Hepatocyte (in vitro differentiated cells): ENCODE measurements at regions not wholly inside any gene's neighbourhood (a gene's known extent, or its start where the extent isn't known, plus 50 kb on each side); places are given as distances from the start of the nearest gene placed in this dataset.

Source experiments
- DNase-seq: peaks from one replicate; pipeline ENCODE4 v3.0.0-alpha.2; 2016; ENCODE audit warnings: low spot score
- H2AFZ ChIP-seq: fragments of 200-600 bp; sonication (generic); 2 replicates; pipeline ENCODE4 v1.6.0; 2016; ENCODE audit warnings: antibody characterized with exemption, mild to moderate bottlenecking
- H3K27ac ChIP-seq: fragments of 200-600 bp; sonication (generic); 2 replicates; pipeline ENCODE4 v1.5.1; 2016; ENCODE audit warnings: mild to moderate bottlenecking
- H3K27me3 ChIP-seq: fragments of 200-600 bp; sonication (generic); 2 replicates; pipeline ENCODE4 v1.6.1; 2016
- H3K36me3 ChIP-seq: fragments of 200-600 bp; sonication (generic); replicated peaks from 2 replicates; pipeline ENCODE4 v1.5.1; 2016; ENCODE audit warnings: low read depth; ENCODE audit not compliant: insufficient read depth
- H3K4me1 ChIP-seq: fragments of 200-600 bp; sonication (generic); 2 replicates; pipeline ENCODE4 v1.5.1; 2016; ENCODE audit warnings: mild to moderate bottlenecking, moderate library complexity; ENCODE audit not compliant: insufficient read depth
- H3K4me2 ChIP-seq: fragments of 200-600 bp; sonication (generic); 2 replicates; pipeline ENCODE4 v1.6.0; 2016
- H3K4me3 ChIP-seq: fragments of 200-600 bp; sonication (generic); 2 replicates; pipeline ENCODE4 v1.5.1; 2016; ENCODE audit warnings: mild to moderate bottlenecking
- H3K79me2 ChIP-seq: fragments of 200-600 bp; sonication (generic); 2 replicates; pipeline ENCODE4 v1.6.0; 2017; ENCODE audit warnings: mild to moderate bottlenecking
- H3K9me2 ChIP-seq: fragments of 200-600 bp; sonication (generic); replicated peaks from 2 replicates; pipeline ENCODE4 v1.6.0; 2017; ENCODE audit warnings: mild to moderate bottlenecking; ENCODE audit not compliant: insufficient read depth
- H3K9me3 ChIP-seq: fragments of 200-600 bp; sonication (generic); 2 replicates; pipeline ENCODE4 v1.5.1; 2016; ENCODE audit warnings: low read depth, mild to moderate bottlenecking
- H4K20me1 ChIP-seq: fragments of 200-600 bp; sonication (generic); 2 replicates; pipeline ENCODE4 v1.6.0; 2016; ENCODE audit warnings: mild to moderate bottlenecking; ENCODE audit not compliant: insufficient read depth, poor library complexity, severe bottlenecking
- EZH2 ChIP-seq: fragments of 200-600 bp; sonication (generic); IDR thresholded peaks from 2 replicates; pipeline ENCODE4 v1.6.1; 2016; ENCODE audit warnings: antibody characterized with exemption, mild to moderate bottlenecking, borderline replicate concordance
- EZH2phosphoT487 ChIP-seq: fragments of 200-600 bp; sonication (generic); IDR thresholded peaks from one replicate; pipeline ENCODE4 v1.6.1; 2018; ENCODE audit warnings: antibody characterized with exemption, mild to moderate bottlenecking, low read depth, moderate library complexity; ENCODE audit not compliant: unreplicated experiment, severe bottlenecking
- WGBS: methylation state at CpG from one replicate; pipeline ENCODE4 v1.1.6; 2016; ENCODE audit warnings: low lambda C conversion rate; ENCODE audit errors: missing lambda C conversion rate; 5-methylcytosine and 5-hydroxymethylcytosine counted together
- TF ChIP-seq, protein P1 (sequence below): fragments of 200-600 bp; sonication (generic); IDR thresholded peaks from 2 replicates; pipeline ENCODE4 v1.5.1; 2016; ENCODE audit warnings: antibody characterized with exemption, mild to moderate bottlenecking; ENCODE audit not compliant: poor library complexity

DNA sequence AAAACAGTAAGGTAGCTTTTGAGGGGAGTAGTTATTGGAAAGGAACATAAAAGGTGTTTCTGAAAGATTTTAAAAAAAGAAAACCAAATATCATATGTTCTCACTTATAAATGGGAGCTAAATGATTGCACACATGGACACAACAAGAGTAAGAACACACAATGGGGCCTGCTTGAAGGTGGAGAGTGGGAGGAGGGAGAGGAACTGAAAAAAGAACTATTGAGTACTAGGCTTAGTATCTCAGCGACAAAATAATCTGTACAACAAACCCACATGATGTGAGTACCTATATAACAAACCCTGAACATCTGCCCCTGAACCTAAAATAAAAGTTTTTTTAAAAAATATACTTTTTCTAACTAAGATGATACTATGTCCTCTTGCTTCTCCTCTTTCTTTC is 138.3 kb downstream of the CGGBP1 start:
- Histone ChIP-seq H3K4me2 (no peak overlapping the region), H4K20me1 (no peaks in the 10 kb centered on the region), H3K36me3 (no peaks in the 10 kb centered on the region), H3K4me1 (no peaks in the 10 kb centered on the region), H3K9me2 (no peaks in the 10 kb centered on the region), H3K27ac (no peak overlapping the region), H3K4me3 (no peak overlapping the region), H3K9me3 (no peaks in the 10 kb centered on the region), H3K27me3 (no peaks in the 10 kb centered on the region), H3K79me2 (no peaks in the 10 kb centered on the region), H2AFZ (no peak overlapping the region)
- no peak for DNase-seq
- no peak for TF ChIP-seq EZH2
- no peak for TF ChIP-seq EZH2phosphoT487
- TF ChIP-seq, protein P1, sequence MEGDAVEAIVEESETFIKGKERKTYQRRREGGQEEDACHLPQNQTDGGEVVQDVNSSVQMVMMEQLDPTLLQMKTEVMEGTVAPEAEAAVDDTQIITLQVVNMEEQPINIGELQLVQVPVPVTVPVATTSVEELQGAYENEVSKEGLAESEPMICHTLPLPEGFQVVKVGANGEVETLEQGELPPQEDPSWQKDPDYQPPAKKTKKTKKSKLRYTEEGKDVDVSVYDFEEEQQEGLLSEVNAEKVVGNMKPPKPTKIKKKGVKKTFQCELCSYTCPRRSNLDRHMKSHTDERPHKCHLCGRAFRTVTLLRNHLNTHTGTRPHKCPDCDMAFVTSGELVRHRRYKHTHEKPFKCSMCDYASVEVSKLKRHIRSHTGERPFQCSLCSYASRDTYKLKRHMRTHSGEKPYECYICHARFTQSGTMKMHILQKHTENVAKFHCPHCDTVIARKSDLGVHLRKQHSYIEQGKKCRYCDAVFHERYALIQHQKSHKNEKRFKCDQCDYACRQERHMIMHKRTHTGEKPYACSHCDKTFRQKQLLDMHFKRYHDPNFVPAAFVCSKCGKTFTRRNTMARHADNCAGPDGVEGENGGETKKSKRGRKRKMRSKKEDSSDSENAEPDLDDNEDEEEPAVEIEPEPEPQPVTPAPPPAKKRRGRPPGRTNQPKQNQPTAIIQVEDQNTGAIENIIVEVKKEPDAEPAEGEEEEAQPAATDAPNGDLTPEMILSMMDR: no peak
- WGBS: 75% methylated on average over 1 of the region's 1 CpG

DNA sequence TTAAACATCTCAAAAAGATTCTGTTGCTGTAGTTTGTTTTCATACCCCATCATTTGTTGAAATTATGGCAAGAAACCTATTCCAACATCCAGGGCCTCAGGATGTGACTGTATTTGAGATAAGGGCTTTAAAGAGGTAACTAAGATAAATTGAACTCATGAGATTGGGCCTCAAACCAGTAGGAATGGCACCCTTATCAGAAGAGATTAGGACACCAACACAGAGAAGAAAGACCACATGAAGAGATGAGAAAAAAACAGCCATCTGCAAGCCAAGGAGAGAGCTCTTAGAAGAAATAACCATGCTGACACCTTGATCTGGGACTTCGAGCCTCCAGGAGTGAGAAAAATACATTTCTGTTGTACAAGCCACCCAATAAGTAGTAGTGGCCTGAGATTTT is 157.7 kb downstream of the CGGBP1 start:
- DNase-seq: no peak
- H3K4me1 ChIP-seq: no peaks in the 10 kb centered on the region
- no peak overlapping the region for H3K4me2 ChIP-seq
- TF ChIP-seq, protein P1: no peak
- TF ChIP-seq EZH2 (no peak), EZH2phosphoT487 (no peak)
- H4K20me1 ChIP-seq: no peaks in the 10 kb centered on the region
- no peaks in the 10 kb centered on the region for H3K27me3 ChIP-seq
- no peaks in the 10 kb centered on the region for H3K36me3 ChIP-seq
- WGBS: 43% methylated on average over 1 of the region's 1 CpG
- H3K9me2 ChIP-seq: no peaks in the 10 kb centered on the region
- H3K27ac ChIP-seq: no peak overlapping the region
- H2AFZ ChIP-seq: no peak overlapping the region
- no peaks in the 10 kb centered on the region for H3K9me3 ChIP-seq
- no peak overlapping the region for H3K4me3 ChIP-seq
- H3K79me2 ChIP-seq: no peaks in the 10 kb centered on the region

DNA sequence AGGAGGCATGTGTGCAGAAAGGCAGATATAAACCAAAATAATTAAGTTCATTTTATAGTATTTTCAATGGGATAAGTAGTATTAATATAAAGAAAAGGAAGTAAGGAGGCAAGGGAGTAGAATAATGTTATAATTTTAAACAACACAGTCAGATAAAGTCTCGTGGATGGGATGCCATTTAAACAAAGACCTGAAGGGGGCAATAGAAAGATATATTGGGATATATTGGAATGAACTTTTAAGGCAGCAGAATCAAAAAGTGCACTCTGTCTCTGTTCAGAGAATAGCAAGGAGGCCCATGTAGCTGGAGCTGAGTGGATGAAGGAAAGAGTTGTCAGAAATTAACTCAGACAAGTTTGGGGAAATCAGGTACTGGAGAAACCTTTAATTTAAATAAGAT is 158.7 kb downstream of the CGGBP1 start:
- H4K20me1 ChIP-seq: no peaks in the 10 kb centered on the region
- no peak overlapping the region for H3K4me2 ChIP-seq
- no peaks in the 10 kb centered on the region for H3K36me3 ChIP-seq
- no peaks in the 10 kb centered on the region for H3K4me1 ChIP-seq
- H3K9me3 ChIP-seq: no peaks in the 10 kb centered on the region
- H3K27ac ChIP-seq: no peak overlapping the region
- H3K27me3 ChIP-seq: no peaks in the 10 kb centered on the region
- TF ChIP-seq EZH2phosphoT487 (no peak), EZH2 (no peak)
- TF ChIP-seq, protein P1: peak; percentile 3
- 23% methylated on average over 1 of the region's 1 CpG for WGBS
- H2AFZ ChIP-seq: no peak overlapping the region
- DNase-seq: peak; percentile 6
- H3K79me2 ChIP-seq: no peaks in the 10 kb centered on the region
- no peak overlapping the region for H3K4me3 ChIP-seq
- H3K9me2 ChIP-seq: no peaks in the 10 kb centered on the region

DNA sequence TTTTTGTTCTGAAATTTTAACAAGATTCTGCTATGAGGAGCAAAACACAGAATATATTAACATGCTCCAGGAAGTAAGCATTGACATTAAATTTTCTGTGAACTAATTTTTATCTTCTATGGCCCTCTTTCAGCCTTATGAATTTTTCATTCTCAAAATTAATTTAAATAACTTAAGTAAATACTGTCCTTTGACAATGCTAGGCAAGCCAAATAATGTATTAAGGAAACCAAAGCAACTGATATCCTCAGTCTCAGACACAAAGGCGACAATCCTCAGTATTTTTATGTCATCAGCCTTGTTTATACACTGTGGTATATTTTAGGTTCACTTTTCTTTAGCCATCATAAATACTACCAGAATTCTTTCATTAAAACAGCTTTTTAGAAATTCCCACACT is 159.8 kb downstream of the CGGBP1 start:
- no peak for TF ChIP-seq EZH2
- no peak for TF ChIP-seq EZH2phosphoT487
- TF ChIP-seq, protein P1: no peak

More for the DNA sequence above, 159.8 kb downstream of the CGGBP1 start:
- H3K9me3 ChIP-seq: no peaks in the 10 kb centered on the region
- H3K27ac ChIP-seq: no peak overlapping the region
- DNase-seq: no peak
- H2AFZ ChIP-seq: no peak overlapping the region
- H4K20me1 ChIP-seq: no peaks in the 10 kb centered on the region
- no peaks in the 10 kb centered on the region for H3K27me3 ChIP-seq
- H3K79me2 ChIP-seq: no peaks in the 10 kb centered on the region
- no peak overlapping the region for H3K4me2 ChIP-seq
- H3K4me1 ChIP-seq: no peaks in the 10 kb centered on the region
- H3K9me2 ChIP-seq: no peaks in the 10 kb centered on the region
- no peak overlapping the region for H3K4me3 ChIP-seq
- 93% methylated on average over 1 of the region's 1 CpG for WGBS
- H3K36me3 ChIP-seq: no peaks in the 10 kb centered on the region
